A549 (cell line): ENCODE measurements at regions not wholly inside any gene's neighbourhood (a gene's known extent, or its start where the extent isn't known, plus 50 kb on each side); places are given as distances from the start of the nearest gene placed in this dataset.

Experiments
- BHLHE40 ChIP-seq: IDR thresholded peaks from 2 replicates; pipeline ENCODE4 v1.6.1; 2012; ENCODE audit warnings: low read depth, low read length, inconsistent platforms
- ESRRA ChIP-seq: fragments of 150-350 bp; IDR thresholded peaks from 2 replicates; pipeline ENCODE4 v1.6.1; 2014; ENCODE audit warnings: mild to moderate bottlenecking, low read length, borderline replicate concordance
- GATA3 ChIP-seq: IDR thresholded peaks from 2 replicates; pipeline ENCODE4 v1.6.1; 2012; ENCODE audit warnings: borderline replicate concordance
- KDM1A ChIP-seq: fragments of 200-600 bp; sonication (generic); IDR thresholded peaks from 2 replicates; pipeline ENCODE4 v1.6.1; 2016; ENCODE audit warnings: low read depth, mild to moderate bottlenecking
- MAX ChIP-seq: IDR thresholded peaks from 2 replicates; pipeline ENCODE4 v1.6.1; 2012
- NR3C1 ChIP-seq: fragments of >200 bp; sonication (Bioruptor Twin); formaldehyde crosslinking; IDR thresholded peaks from 3 replicates; pipeline ENCODE4 v1.6.1; 2017
- POLR2A ChIP-seq: IDR thresholded peaks from 2 replicates; pipeline ENCODE4 v1.6.1; 2012; ENCODE audit warnings: mild to moderate bottlenecking, low read length
- POLR2AphosphoS2 ChIP-seq: conservative IDR thresholded peaks from 2 replicates; pipeline ENCODE4 v1.6.1; 2012; ENCODE audit warnings: low read length, improper control_type of control experiment, inconsistent platforms
- ZFP36 ChIP-seq: fragments of 450-650 bp; IDR thresholded peaks from 2 replicates; pipeline ENCODE4 v1.6.1; 2014; ENCODE audit warnings: borderline replicate concordance; ENCODE audit not compliant: partially characterized antibody
- TF ChIP-seq, protein P1 (sequence below): fragments of >200 bp; sonication (Bioruptor Twin); formaldehyde crosslinking; IDR thresholded peaks from 3 replicates; pipeline ENCODE4 v1.5.1; 2016
- TF ChIP-seq, protein P2 (sequence below): fragments of >200 bp; sonication (Bioruptor Twin); formaldehyde crosslinking; IDR thresholded peaks from 2 replicates; pipeline ENCODE4 v1.6.1; 2016

- TF ChIP-seq, protein P1, sequence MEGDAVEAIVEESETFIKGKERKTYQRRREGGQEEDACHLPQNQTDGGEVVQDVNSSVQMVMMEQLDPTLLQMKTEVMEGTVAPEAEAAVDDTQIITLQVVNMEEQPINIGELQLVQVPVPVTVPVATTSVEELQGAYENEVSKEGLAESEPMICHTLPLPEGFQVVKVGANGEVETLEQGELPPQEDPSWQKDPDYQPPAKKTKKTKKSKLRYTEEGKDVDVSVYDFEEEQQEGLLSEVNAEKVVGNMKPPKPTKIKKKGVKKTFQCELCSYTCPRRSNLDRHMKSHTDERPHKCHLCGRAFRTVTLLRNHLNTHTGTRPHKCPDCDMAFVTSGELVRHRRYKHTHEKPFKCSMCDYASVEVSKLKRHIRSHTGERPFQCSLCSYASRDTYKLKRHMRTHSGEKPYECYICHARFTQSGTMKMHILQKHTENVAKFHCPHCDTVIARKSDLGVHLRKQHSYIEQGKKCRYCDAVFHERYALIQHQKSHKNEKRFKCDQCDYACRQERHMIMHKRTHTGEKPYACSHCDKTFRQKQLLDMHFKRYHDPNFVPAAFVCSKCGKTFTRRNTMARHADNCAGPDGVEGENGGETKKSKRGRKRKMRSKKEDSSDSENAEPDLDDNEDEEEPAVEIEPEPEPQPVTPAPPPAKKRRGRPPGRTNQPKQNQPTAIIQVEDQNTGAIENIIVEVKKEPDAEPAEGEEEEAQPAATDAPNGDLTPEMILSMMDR: no peak
- no peak for TF ChIP-seq POLR2A
- TF ChIP-seq NR3C1: no peak
- TF ChIP-seq ZFP36: no peak
- no peak for TF ChIP-seq MAX
- TF ChIP-seq, protein P2, sequence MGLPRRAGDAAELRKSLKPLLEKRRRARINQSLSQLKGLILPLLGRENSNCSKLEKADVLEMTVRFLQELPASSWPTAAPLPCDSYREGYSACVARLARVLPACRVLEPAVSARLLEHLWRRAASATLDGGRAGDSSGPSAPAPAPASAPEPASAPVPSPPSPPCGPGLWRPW: no peak
- TF ChIP-seq BHLHE40: no peak
- no peak for TF ChIP-seq POLR2AphosphoS2
- no peak for TF ChIP-seq GATA3
- no peak for TF ChIP-seq KDM1A
- TF ChIP-seq ESRRA: no peak
Observed at GRCh38 chr17:5864741-5865657, 205.2 kb upstream of the WSCD1 start.
